ENCODE measurements at regions not wholly inside any gene's neighbourhood (a gene's known extent, or its start where the extent isn't known, plus 50 kb on each side); places are given as distances from the start of the nearest gene placed in this dataset.
A peak's percentile ranks its signal among the peaks of the same experiment; 100 is the strongest.

DNA sequence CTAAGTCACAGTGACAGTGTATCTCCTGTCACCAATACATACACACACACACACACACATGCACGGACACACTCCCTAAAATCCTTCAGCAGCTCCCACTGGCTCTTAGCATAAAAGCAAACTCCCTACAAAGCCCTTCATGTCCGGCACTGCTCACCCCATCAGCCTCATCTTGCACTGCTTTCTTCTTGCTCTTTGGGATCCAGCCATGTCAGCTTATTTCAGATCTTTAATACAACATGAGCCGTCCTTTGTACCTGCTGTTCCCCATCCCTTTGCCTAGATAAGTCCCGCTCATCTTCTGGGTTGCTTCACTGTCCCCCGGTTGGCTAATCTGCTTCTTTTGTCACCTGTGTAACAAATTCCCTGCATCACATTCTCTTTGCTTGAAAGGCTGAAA, 82.1 kb upstream of the VAV3 start:
- POLR2A ChIA-PET, result no interaction called here
- Histone ChIP-seq H3K9ac (ENCODE audit: insufficient read depth, low read depth, low read length) (no peak overlapping the region), H3K27me3 (ENCODE audit: control insufficient read depth in 1 of 2, insufficient read depth in 2 of 2, low read length in 2 of 2) (peaks cover 0 to 22% of the 10 kb centered on the region in 2 experiments; a peak in 2 of 5 replicates), H4K20me1 (ENCODE audit: insufficient read depth, low read length) (no peaks in the 10 kb centered on the region), H3K4me1 (ENCODE audit: insufficient read depth, low read length) (peaks cover 27% of the 10 kb centered on the region), H3K27ac (ENCODE audit: extremely low read length, insufficient read depth, low read length) (no peak overlapping the region), H3K4me3 (replicated peaks in 1 of 3; ENCODE audit: insufficient read depth in 1 of 3, low read depth in 2 of 3, low read length in 3 of 3) (no peak overlapping the region), H3K4me2 (ENCODE audit: low read depth, low read length) (no peak overlapping the region), H2AFZ (ENCODE audit: low read length) (no peak overlapping the region), H3K9me3 (ENCODE audit: low read length) (no peaks in the 10 kb centered on the region), H3K79me2 (ENCODE audit: insufficient read depth, low read length) (no peaks in the 10 kb centered on the region), H3K36me3 (replicated peaks in 1 of 2; ENCODE audit: control insufficient read depth in 1 of 2, insufficient read depth in 2 of 2, low read length in 2 of 2) (no peaks in the 10 kb centered on the region)
- intact Hi-C loops (cut with micrococcal nuclease; ENCODE audit: unreplicated experiment) (no loop called here), in situ Hi-C loops (cut with HindIII; ENCODE audit: extremely low pct_ligation_motif_present, low pct_unique_long_range_greater_than_20kb) (no loop called here)
- CTCF ChIA-PET (ENCODE audit: low intra/inter-chr PET ratio, low total read pairs), result no interaction called here
- DNase-seq (ENCODE audit: low spot score), result no peak
- no TSS peak for BruUV-seq (replicated peaks)
- 35% methylated on average over 5 of the region's 5 CpGs for whole genome bisulfite sequencing (ENCODE audit: low lambda C conversion rate)
- FAIRE-seq, result no peak
- TF ChIP-seq MAFK (conservative IDR thresholded peaks at IDR 0.05 in 1 of 2, IDR thresholded peaks at IDR 0.05 in 1 of 2; ENCODE audit: low read length in 2 of 2), result peak; percentile 27 to 57; a peak in 3 of 4 replicates
- no peak for TF ChIP-seq SCMH1 (CRISPR knock-in tag; IDR thresholded peaks at IDR 0.05; ENCODE audit: borderline replicate concordance)
- TF ChIP-seq MAFF (IDR thresholded peaks at IDR 0.05; ENCODE audit: low read depth, low read length), result peak; percentile 2; the same call in 1 of the 2 replicates
- TF ChIP-seq ELF3 (CRISPR knock-in tag; IDR thresholded peaks at IDR 0.05), result no peak
- ATAC-seq, result no peak

GRCh38 chr1:108046026-108046425, 81.0 kb upstream of the VAV3 start:
- no peak for TF ChIP-seq FIP1L1 (IDR thresholded peaks at IDR 0.05; ENCODE audit: borderline replicate concordance, insufficient read depth, low read depth, low read length)
- TF ChIP-seq, protein P1, sequence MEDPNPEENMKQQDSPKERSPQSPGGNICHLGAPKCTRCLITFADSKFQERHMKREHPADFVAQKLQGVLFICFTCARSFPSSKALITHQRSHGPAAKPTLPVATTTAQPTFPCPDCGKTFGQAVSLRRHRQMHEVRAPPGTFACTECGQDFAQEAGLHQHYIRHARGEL (CRISPR knock-in tag; IDR thresholded peaks at IDR 0.05), result no peak
- TF ChIP-seq FOXK2 (IDR thresholded peaks at IDR 0.05), result no peak
- TF ChIP-seq CEBPB (IDR thresholded peaks at IDR 0.05; ENCODE audit: borderline replicate concordance, low read depth, low read length), result peak; percentile 17; the same call in 1 of the 2 replicates
- FAIRE-seq, result no peak

More at GRCh38 chr1:108046026-108046425, 81.0 kb upstream of the VAV3 start:
- ATAC-seq, result peak; percentile 65
- H3K27me3 ChIP-seq (ENCODE audit: control insufficient read depth in 1 of 2, insufficient read depth in 2 of 2, low read length in 2 of 2), result peaks cover 0 to 24% of the 10 kb centered on the region in 2 experiments; a peak in 2 of 5 replicates
- POLR2A ChIA-PET, result no interaction called here
- no peak overlapping the region for H3K27ac ChIP-seq (ENCODE audit: extremely low read length, insufficient read depth, low read length)
- no peak overlapping the region for H2AFZ ChIP-seq (ENCODE audit: low read length)
- WGBS (ENCODE audit: low lambda C conversion rate), result 0% methylated on average over 2 of the region's 2 CpGs
- peaks cover 16% of the 10 kb centered on the region for H3K4me1 ChIP-seq (ENCODE audit: insufficient read depth, low read length)
- in situ Hi-C loops (cut with HindIII; ENCODE audit: extremely low pct_ligation_motif_present, low pct_unique_long_range_greater_than_20kb), result no loop called here
- no TSS peak for BruUV-seq (replicated peaks)
- H3K9me3 ChIP-seq (ENCODE audit: low read length), result no peaks in the 10 kb centered on the region
- H3K4me2 ChIP-seq (ENCODE audit: low read depth, low read length), result no peak overlapping the region
- no peaks in the 10 kb centered on the region for H3K36me3 ChIP-seq (replicated peaks in 1 of 2; ENCODE audit: control insufficient read depth in 1 of 2, insufficient read depth in 2 of 2, low read length in 2 of 2)
- H3K79me2 ChIP-seq (ENCODE audit: insufficient read depth, low read length), result no peaks in the 10 kb centered on the region
- H3K9ac ChIP-seq (ENCODE audit: insufficient read depth, low read depth, low read length), result no peak overlapping the region
- CTCF ChIA-PET (ENCODE audit: low intra/inter-chr PET ratio, low total read pairs), result no interaction called here
- intact Hi-C loops (cut with micrococcal nuclease; ENCODE audit: unreplicated experiment), result no loop called here
- peak; percentile 16 for DNase-seq (ENCODE audit: low spot score)
- no peaks in the 10 kb centered on the region for H4K20me1 ChIP-seq (ENCODE audit: insufficient read depth, low read length)
- no peak overlapping the region for H3K4me3 ChIP-seq (replicated peaks in 1 of 3; ENCODE audit: insufficient read depth in 1 of 3, low read depth in 2 of 3, low read length in 3 of 3)

Data from HepG2 (cell line).